H1 (cell line): ENCODE measurements at regions not wholly inside any gene's neighbourhood (a gene's known extent, or its start where the extent isn't known, plus 50 kb on each side); places are given as distances from the start of the nearest gene placed in this dataset.

Source experiments
- CTCF ChIP-seq, 3 experiments: IDR thresholded peaks; 1 replicate in 2 of 3; 2 replicates in 1 of 3; pipeline versions ENCODE4 v1.5.1 to v1.6.1; 2011; ENCODE audit warnings: low read length in 3 of 3, mild to moderate bottlenecking in 3 of 3, inconsistent platforms in 2 of 3, low read depth in 1 of 3, moderate library complexity in 1 of 3; ENCODE audit not compliant: insufficient read depth in 1 of 3; ENCODE audit errors: control extremely low read depth in 1 of 3
- EZH2 ChIP-seq: fragments of 200-600 bp; sonication (generic); IDR thresholded peaks from 2 replicates; pipeline ENCODE4 v1.7.1; 2012; ENCODE audit warnings: low read depth, mild to moderate bottlenecking, moderate library complexity, low read length, inconsistent platforms; ENCODE audit not compliant: severe bottlenecking
- POLR2A ChIP-seq, 2 experiments: IDR thresholded peaks; 1 replicate in 1 of 2; 2 replicates in 1 of 2; pipeline ENCODE4 v1.6.1; 2011; ENCODE audit warnings: low read depth in 2 of 2, low read length in 2 of 2, mild to moderate bottlenecking in 2 of 2; ENCODE audit errors: control extremely low read depth in 1 of 2
- TBP ChIP-seq: IDR thresholded peaks from 2 replicates; pipeline ENCODE4 v1.6.1; 2011; ENCODE audit warnings: low read depth, low read length, improper control_type of control experiment

- no peak for TF ChIP-seq TBP
- no peak for TF ChIP-seq CTCF (IDR thresholded peaks at IDR 0.05; ENCODE audit: control extremely low read depth in 1 of 3, insufficient read depth in 1 of 3, low read depth in 1 of 3, low read length in 3 of 3)
- TF ChIP-seq POLR2A (IDR thresholded peaks at IDR 0.05; ENCODE audit: control extremely low read depth in 1 of 2, low read depth in 2 of 2, low read length in 2 of 2), result no peak
- no peak for TF ChIP-seq EZH2
These were observed 72.5 kb downstream of the RBM43 start for GRCh38 chr2:151189125-151189524.
